PC-9 (cell line): ENCODE measurements at regions not wholly inside any gene's neighbourhood (a gene's known extent, or its start where the extent isn't known, plus 50 kb on each side); places are given as distances from the start of the nearest gene placed in this dataset.

Source experiments
- BruUV-seq: library from RNA; stranded (reverse); fragments of 400-500 nt; replicated peaks from 2 replicates; lab custom pipeline; 2021; lab: Mats Ljungman, UMichigan
- CTCF ChIA-PET: fragments of 300-600 bp; sonication (Branson Sonifier 250); formaldehyde crosslinking; loops from one replicate; lab custom pipeline; 2022; ENCODE audit warnings: antibody characterized with exemption; lab: Charles Lee
- POLR2A ChIA-PET: fragments of 300-600 bp; sonication (Branson Sonifier 250); formaldehyde crosslinking; loops from one replicate; lab custom pipeline; 2022; ENCODE audit warnings: antibody characterized with exemption; ENCODE audit not compliant: unreplicated experiment; lab: Charles Lee
- DNase-seq, 2 experiments: peaks; one replicate each; pipeline versions ENCODE4 v3.0.0 to v3.0.0-alpha.2; 2015 to 2022; ENCODE audit warnings: mixed read lengths in 1 of 2
- H2AFZ ChIP-seq: fragments of 200-600 bp; sonication (generic); 2 replicates; pipeline ENCODE4 v1.8.1; 2017; ENCODE audit warnings: antibody characterized with exemption
- H3F3A ChIP-seq: fragments of 200-600 bp; sonication (generic); 2 replicates; pipeline ENCODE4 v1.8.1; 2017; ENCODE audit warnings: antibody characterized with exemption, mild to moderate bottlenecking, low read depth; ENCODE audit not compliant: insufficient read depth
- H3K27ac ChIP-seq: fragments of 200-600 bp; sonication (generic); 2 replicates; pipeline ENCODE4 v1.6.1; 2016; ENCODE audit warnings: mixed run types
- H3K27me3 ChIP-seq: fragments of 200-600 bp; sonication (generic); 2 replicates; pipeline ENCODE4 v1.6.1; 2016; ENCODE audit warnings: low read depth, mixed run types; ENCODE audit not compliant: insufficient read depth
- H3K36me3 ChIP-seq: fragments of 200-600 bp; sonication (generic); 2 replicates; pipeline ENCODE4 v1.6.1; 2016; ENCODE audit warnings: low read depth, mixed run types
- H3K4me1 ChIP-seq: fragments of 200-600 bp; sonication (generic); replicated peaks from 2 replicates; pipeline ENCODE4 v1.6.1; 2016; ENCODE audit warnings: mixed run types; ENCODE audit not compliant: insufficient read depth
- H3K4me2 ChIP-seq: fragments of 200-600 bp; sonication (generic); 2 replicates; pipeline ENCODE4 v1.6.1; 2017; ENCODE audit warnings: mixed run types
- H3K4me3 ChIP-seq: fragments of 200-600 bp; sonication (generic); 2 replicates; pipeline ENCODE4 v1.6.1; 2016; ENCODE audit warnings: mixed run types
- H3K79me2 ChIP-seq: fragments of 200-600 bp; sonication (generic); 2 replicates; pipeline ENCODE4 v1.6.1; 2017; ENCODE audit warnings: low read depth, mixed run types
- H3K9me2 ChIP-seq: fragments of 200-600 bp; sonication (generic); 2 replicates; pipeline ENCODE4 v1.8.1; 2017; ENCODE audit warnings: mild to moderate bottlenecking; ENCODE audit not compliant: insufficient read depth
- H3K9me3 ChIP-seq: fragments of 200-600 bp; sonication (generic); 2 replicates; pipeline ENCODE4 v1.8.1; 2016; ENCODE audit warnings: low read depth; ENCODE audit not compliant: insufficient read depth
- H4K20me1 ChIP-seq: fragments of 200-600 bp; sonication (generic); 2 replicates; pipeline ENCODE4 v1.8.1; 2017; ENCODE audit not compliant: insufficient read depth
- EZH2 ChIP-seq: fragments of 200-600 bp; sonication (generic); IDR thresholded peaks from 2 replicates; pipeline ENCODE4 v1.8.0; 2017; ENCODE audit warnings: antibody characterized with exemption, low read depth
- intact Hi-C: fragments of 100-400 bp; cut with micrococcal nuclease; formaldehyde crosslinking; loops from one replicate; pipeline ENCODE4 v1.10.0; 2022; ENCODE audit not compliant: unreplicated experiment
- TF ChIP-seq, protein P1 (sequence below): fragments of 200-600 bp; sonication (generic); conservative IDR thresholded peaks from 2 replicates; pipeline ENCODE4 v1.6.1; 2017; ENCODE audit warnings: mixed run types, antibody characterized with exemption, mild to moderate bottlenecking, moderate library complexity

GRCh38 chr1:183732236-183732880 is 72.6 kb upstream of the RGL1 start:
- no peak for TF ChIP-seq EZH2
- TF ChIP-seq, protein P1, sequence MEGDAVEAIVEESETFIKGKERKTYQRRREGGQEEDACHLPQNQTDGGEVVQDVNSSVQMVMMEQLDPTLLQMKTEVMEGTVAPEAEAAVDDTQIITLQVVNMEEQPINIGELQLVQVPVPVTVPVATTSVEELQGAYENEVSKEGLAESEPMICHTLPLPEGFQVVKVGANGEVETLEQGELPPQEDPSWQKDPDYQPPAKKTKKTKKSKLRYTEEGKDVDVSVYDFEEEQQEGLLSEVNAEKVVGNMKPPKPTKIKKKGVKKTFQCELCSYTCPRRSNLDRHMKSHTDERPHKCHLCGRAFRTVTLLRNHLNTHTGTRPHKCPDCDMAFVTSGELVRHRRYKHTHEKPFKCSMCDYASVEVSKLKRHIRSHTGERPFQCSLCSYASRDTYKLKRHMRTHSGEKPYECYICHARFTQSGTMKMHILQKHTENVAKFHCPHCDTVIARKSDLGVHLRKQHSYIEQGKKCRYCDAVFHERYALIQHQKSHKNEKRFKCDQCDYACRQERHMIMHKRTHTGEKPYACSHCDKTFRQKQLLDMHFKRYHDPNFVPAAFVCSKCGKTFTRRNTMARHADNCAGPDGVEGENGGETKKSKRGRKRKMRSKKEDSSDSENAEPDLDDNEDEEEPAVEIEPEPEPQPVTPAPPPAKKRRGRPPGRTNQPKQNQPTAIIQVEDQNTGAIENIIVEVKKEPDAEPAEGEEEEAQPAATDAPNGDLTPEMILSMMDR, result no peak
- no peaks in the 10 kb centered on the region for H3K36me3 ChIP-seq
- no peak overlapping the region for H2AFZ ChIP-seq
- no TSS peak for BruUV-seq
- H3K9me2 ChIP-seq, result no peaks in the 10 kb centered on the region; the same call in 1 of the 2 replicates
- peaks cover 30% of the 10 kb centered on the region for H3K4me1 ChIP-seq
- H3K4me2 ChIP-seq, result no peak overlapping the region
- H3K79me2 ChIP-seq, result no peaks in the 10 kb centered on the region
- ChIA-PET CTCF (no interaction called here), POLR2A (no interaction called here)
- peaks cover 15% of the 10 kb centered on the region; the same call in 1 of the 2 replicates for H3F3A ChIP-seq
- intact Hi-C loops, result no loop called here
- no peak overlapping the region for H3K4me3 ChIP-seq
- DNase-seq, result no peak
- H3K27me3 ChIP-seq, result no peaks in the 10 kb centered on the region
- no peak overlapping the region for H3K27ac ChIP-seq
- H3K9me3 ChIP-seq, result no peaks in the 10 kb centered on the region
- H4K20me1 ChIP-seq, result no peaks in the 10 kb centered on the region

GRCh38 chr1:183730886-183731573 is 73.9 kb upstream of the RGL1 start:
- CTCF ChIA-PET, result no interaction called here
- DNase-seq, result no peak
- no peaks in the 10 kb centered on the region for H3K27me3 ChIP-seq
- TF ChIP-seq EZH2, result no peak
- TF ChIP-seq, protein P1, result no peak
- no peak overlapping the region for H3K27ac ChIP-seq
- no TSS peak for BruUV-seq
- intact Hi-C loops, result no loop called here
- H3K36me3 ChIP-seq, result no peaks in the 10 kb centered on the region
- H2AFZ ChIP-seq, result no peak overlapping the region
- no peaks in the 10 kb centered on the region for H4K20me1 ChIP-seq
- H3K4me3 ChIP-seq, result no peak overlapping the region
- H3F3A ChIP-seq, result peaks cover 15% of the 10 kb centered on the region; the same call in 1 of the 2 replicates
- no peaks in the 10 kb centered on the region for H3K79me2 ChIP-seq
- no peaks in the 10 kb centered on the region; the same call in 1 of the 2 replicates for H3K9me2 ChIP-seq
- H3K4me2 ChIP-seq, result no peak overlapping the region
- no peaks in the 10 kb centered on the region for H3K9me3 ChIP-seq
- H3K4me1 ChIP-seq, result peaks cover 19% of the 10 kb centered on the region
- POLR2A ChIA-PET, result no interaction called here

- TF ChIP-seq EZH2, result no peak
- TF ChIP-seq, protein P1, result no peak
- intact Hi-C loops, result no loop called here
- BruUV-seq, result no TSS peak
- DNase-seq, result no peak
- Histone ChIP-seq H4K20me1 (no peaks in the 10 kb centered on the region), H3K79me2 (no peaks in the 10 kb centered on the region), H3K27me3 (no peaks in the 10 kb centered on the region), H3K36me3 (no peaks in the 10 kb centered on the region), H3K4me3 (no peak overlapping the region), H3K4me1 (peaks cover 11% of the 10 kb centered on the region), H3K27ac (no peak overlapping the region), H3K4me2 (no peak overlapping the region), H3K9me3 (no peaks in the 10 kb centered on the region), H2AFZ (no peak overlapping the region), H3F3A (peaks cover 10% of the 10 kb centered on the region; the same call in 1 of the 2 replicates), H3K9me2 (no peaks in the 10 kb centered on the region; the same call in 1 of the 2 replicates)
- CTCF ChIA-PET, result no interaction called here
- POLR2A ChIA-PET, result no interaction called here
Observed at GRCh38 chr1:183730107-183730724, 74.7 kb upstream of the RGL1 start.
